ENCODE measurements at regions not wholly inside any gene's neighbourhood (a gene's known extent, or its start where the extent isn't known, plus 50 kb on each side); places are given as distances from the start of the nearest gene placed in this dataset.
A peak's percentile ranks its signal among the peaks of the same experiment; 100 is the strongest.

GRCh38 chr11:86193297-86194095, 51.1 kb upstream of the EED start:
- DNase-seq, result peak; percentile 80
- no CpG with 5 or more reads among the region's 7 CpGs for WGBS (ENCODE audit: insufficient coverage)
- Histone ChIP-seq H3K4me3 (ENCODE audit: low read length) (no peak overlapping the region), H3K27me3 (ENCODE audit: control insufficient read depth, insufficient read depth, low read length) (no peaks in the 10 kb centered on the region), H3K27ac (ENCODE audit: low read length) (peak overlapping the region; percentile 73), H3K36me3 (ENCODE audit: control insufficient read depth, insufficient read depth, low read length) (no peaks in the 10 kb centered on the region), H3K4me1 (ENCODE audit: control insufficient read depth, insufficient read depth, low read length) (no peaks in the 10 kb centered on the region), H3K9me3 (replicated peaks; ENCODE audit: control insufficient read depth, low read depth, low read length) (no peaks in the 10 kb centered on the region)

- Histone ChIP-seq H3K4me3 (ENCODE audit: low read length) (no peak overlapping the region), H3K36me3 (ENCODE audit: control insufficient read depth, insufficient read depth, low read length) (no peaks in the 10 kb centered on the region), H3K9me3 (replicated peaks; ENCODE audit: control insufficient read depth, low read depth, low read length) (no peaks in the 10 kb centered on the region), H3K27ac (ENCODE audit: low read length) (peak overlapping the region; percentile 73), H3K4me1 (ENCODE audit: control insufficient read depth, insufficient read depth, low read length) (no peaks in the 10 kb centered on the region), H3K27me3 (ENCODE audit: control insufficient read depth, insufficient read depth, low read length) (no peaks in the 10 kb centered on the region)
- no CpG with 5 or more reads among the region's 1 CpG for WGBS (ENCODE audit: insufficient coverage)
- no peak for DNase-seq
Measured at GRCh38 chr11:86192519-86193257, 51.9 kb upstream of the EED start.

GRCh38 chr11:86191874-86192273, 52.7 kb upstream of the EED start:
- Histone ChIP-seq H3K4me1 (ENCODE audit: control insufficient read depth, insufficient read depth, low read length) (no peaks in the 10 kb centered on the region), H3K27ac (ENCODE audit: low read length) (no peak overlapping the region), H3K36me3 (ENCODE audit: control insufficient read depth, insufficient read depth, low read length) (no peaks in the 10 kb centered on the region), H3K27me3 (ENCODE audit: control insufficient read depth, insufficient read depth, low read length) (no peaks in the 10 kb centered on the region), H3K9me3 (replicated peaks; ENCODE audit: control insufficient read depth, low read depth, low read length) (no peaks in the 10 kb centered on the region), H3K4me3 (ENCODE audit: low read length) (no peak overlapping the region)
- DNase-seq, result no peak
- no CpG with 5 or more reads among the region's 1 CpG for WGBS (ENCODE audit: insufficient coverage)

GRCh38 chr11:86187027-86187426, 57.5 kb upstream of the EED start:
- Histone ChIP-seq H3K36me3 (ENCODE audit: control insufficient read depth, insufficient read depth, low read length) (no peaks in the 10 kb centered on the region), H3K27ac (ENCODE audit: low read length) (no peak overlapping the region), H3K4me3 (ENCODE audit: low read length) (no peak overlapping the region), H3K4me1 (ENCODE audit: control insufficient read depth, insufficient read depth, low read length) (peaks cover 2% of the 10 kb centered on the region), H3K9me3 (replicated peaks; ENCODE audit: control insufficient read depth, low read depth, low read length) (no peaks in the 10 kb centered on the region), H3K27me3 (ENCODE audit: control insufficient read depth, insufficient read depth, low read length) (no peaks in the 10 kb centered on the region)
- no peak for DNase-seq
- WGBS (ENCODE audit: insufficient coverage), result no CpG with 5 or more reads among the region's 2 CpGs

GRCh38 chr11:86186386-86186785, 58.2 kb upstream of the EED start:
- no CpG with 5 or more reads among the region's 4 CpGs for WGBS (ENCODE audit: insufficient coverage)
- Histone ChIP-seq H3K4me1 (ENCODE audit: control insufficient read depth, insufficient read depth, low read length) (peaks cover 2% of the 10 kb centered on the region), H3K27me3 (ENCODE audit: control insufficient read depth, insufficient read depth, low read length) (no peaks in the 10 kb centered on the region), H3K4me3 (ENCODE audit: low read length) (no peak overlapping the region), H3K36me3 (ENCODE audit: control insufficient read depth, insufficient read depth, low read length) (no peaks in the 10 kb centered on the region), H3K27ac (ENCODE audit: low read length) (no peak overlapping the region), H3K9me3 (replicated peaks; ENCODE audit: control insufficient read depth, low read depth, low read length) (no peaks in the 10 kb centered on the region)
- DNase-seq, result peak; percentile 77

GRCh38 chr11:86185381-86185750, 59.2 kb upstream of the EED start:
- peak; percentile 60 for DNase-seq
- no peaks in the 10 kb centered on the region for H3K9me3 ChIP-seq (replicated peaks; ENCODE audit: control insufficient read depth, low read depth, low read length)
- no peaks in the 10 kb centered on the region for H3K36me3 ChIP-seq (ENCODE audit: control insufficient read depth, insufficient read depth, low read length)
- H3K4me3 ChIP-seq (ENCODE audit: low read length), result no peak overlapping the region
- no CpG with 5 or more reads among the region's 2 CpGs for WGBS (ENCODE audit: insufficient coverage)
- H3K4me1 ChIP-seq (ENCODE audit: control insufficient read depth, insufficient read depth, low read length), result peaks cover 2% of the 10 kb centered on the region
- H3K27ac ChIP-seq (ENCODE audit: low read length), result peak overlapping the region; percentile 56
- no peaks in the 10 kb centered on the region for H3K27me3 ChIP-seq (ENCODE audit: control insufficient read depth, insufficient read depth, low read length)

GRCh38 chr11:86184728-86185380, 59.7 kb upstream of the EED start:
- no peak overlapping the region for H3K4me3 ChIP-seq (ENCODE audit: low read length)
- H3K9me3 ChIP-seq (replicated peaks; ENCODE audit: control insufficient read depth, low read depth, low read length), result no peaks in the 10 kb centered on the region
- no peaks in the 10 kb centered on the region for H3K27me3 ChIP-seq (ENCODE audit: control insufficient read depth, insufficient read depth, low read length)
- no peak for DNase-seq
- peaks cover 2% of the 10 kb centered on the region for H3K4me1 ChIP-seq (ENCODE audit: control insufficient read depth, insufficient read depth, low read length)
- no peaks in the 10 kb centered on the region for H3K36me3 ChIP-seq (ENCODE audit: control insufficient read depth, insufficient read depth, low read length)
- H3K27ac ChIP-seq (ENCODE audit: low read length), result peak overlapping the region; percentile 22
- WGBS (ENCODE audit: insufficient coverage), result 50% methylated on average over 2 of the region's 5 CpGs

- Histone ChIP-seq H3K4me3 (ENCODE audit: low read length) (no peak overlapping the region), H3K9me3 (replicated peaks; ENCODE audit: control insufficient read depth, low read depth, low read length) (no peaks in the 10 kb centered on the region), H3K4me1 (ENCODE audit: control insufficient read depth, insufficient read depth, low read length) (peaks cover 2% of the 10 kb centered on the region), H3K36me3 (ENCODE audit: control insufficient read depth, insufficient read depth, low read length) (no peaks in the 10 kb centered on the region), H3K27ac (ENCODE audit: low read length) (no peak overlapping the region), H3K27me3 (ENCODE audit: control insufficient read depth, insufficient read depth, low read length) (no peaks in the 10 kb centered on the region)
- DNase-seq, result no peak
- WGBS (ENCODE audit: insufficient coverage), result 50% methylated on average over 1 of the region's 2 CpGs
Measured at GRCh38 chr11:86183694-86184093, 60.9 kb upstream of the EED start.

GRCh38 chr11:86182976-86183584, 61.5 kb upstream of the EED start:
- no peak for DNase-seq
- H3K4me3 ChIP-seq (ENCODE audit: low read length), result no peak overlapping the region
- no peaks in the 10 kb centered on the region for H3K36me3 ChIP-seq (ENCODE audit: control insufficient read depth, insufficient read depth, low read length)
- no peaks in the 10 kb centered on the region for H3K9me3 ChIP-seq (replicated peaks; ENCODE audit: control insufficient read depth, low read depth, low read length)
- peaks cover 2% of the 10 kb centered on the region for H3K4me1 ChIP-seq (ENCODE audit: control insufficient read depth, insufficient read depth, low read length)
- WGBS (ENCODE audit: insufficient coverage), result 84% methylated on average over 7 of the region's 8 CpGs
- no peaks in the 10 kb centered on the region for H3K27me3 ChIP-seq (ENCODE audit: control insufficient read depth, insufficient read depth, low read length)
- no peak overlapping the region for H3K27ac ChIP-seq (ENCODE audit: low read length)

GRCh38 chr11:86181379-86181778, 63.2 kb upstream of the EED start:
- Histone ChIP-seq H3K36me3 (ENCODE audit: control insufficient read depth, insufficient read depth, low read length) (no peaks in the 10 kb centered on the region), H3K4me1 (ENCODE audit: control insufficient read depth, insufficient read depth, low read length) (peaks cover 2% of the 10 kb centered on the region), H3K9me3 (replicated peaks; ENCODE audit: control insufficient read depth, low read depth, low read length) (no peaks in the 10 kb centered on the region), H3K4me3 (ENCODE audit: low read length) (no peak overlapping the region), H3K27me3 (ENCODE audit: control insufficient read depth, insufficient read depth, low read length) (no peaks in the 10 kb centered on the region), H3K27ac (ENCODE audit: low read length) (no peak overlapping the region)
- 100% methylated on average over 1 of the region's 4 CpGs for WGBS (ENCODE audit: insufficient coverage)
- DNase-seq, result no peak

All from muscle of leg (tissue), 3 donors.